ENCODE measurements at regions not wholly inside any gene's neighbourhood (a gene's known extent, or its start where the extent isn't known, plus 50 kb on each side); places are given as distances from the start of the nearest gene placed in this dataset.
"Not testable (repeated sequence)": the region's sequence is repeated elsewhere in the genome, so short reads cannot be mapped to it uniquely, and the experiment has no call there.

GRCh38 chr7:121618182-121618581 is 222.1 kb upstream of the FAM3C start:
- no peak overlapping the region for H3K4me3 Mint-ChIP-seq (ENCODE audit: unreplicated experiment)
- TF ChIP-seq CTCF (IDR thresholded peaks at IDR 0.05; ENCODE audit: unreplicated experiment) = no peak
- no peaks in the 10 kb centered on the region for H3K36me3 Mint-ChIP-seq (ENCODE audit: low read depth, unreplicated experiment)
- no peak for DNase-seq (ENCODE audit: low spot score)
- H3K9me3 Mint-ChIP-seq (ENCODE audit: unreplicated experiment) = no peaks in the 10 kb centered on the region
- no peaks in the 10 kb centered on the region for H3K27me3 Mint-ChIP-seq (ENCODE audit: unreplicated experiment)
- H3K27ac Mint-ChIP-seq (ENCODE audit: unreplicated experiment) = no peak overlapping the region
- no peaks in the 10 kb centered on the region for H3K4me1 Mint-ChIP-seq (ENCODE audit: unreplicated experiment)

- no peaks in the 10 kb centered on the region for H3K36me3 Mint-ChIP-seq (ENCODE audit: low read depth, unreplicated experiment)
- no peaks in the 10 kb centered on the region for H3K27me3 Mint-ChIP-seq (ENCODE audit: unreplicated experiment)
- no peak for TF ChIP-seq CTCF (IDR thresholded peaks at IDR 0.05; ENCODE audit: unreplicated experiment)
- no peak overlapping the region for H3K4me3 Mint-ChIP-seq (ENCODE audit: unreplicated experiment)
- no peaks in the 10 kb centered on the region for H3K9me3 Mint-ChIP-seq (ENCODE audit: unreplicated experiment)
- no peaks in the 10 kb centered on the region for H3K4me1 Mint-ChIP-seq (ENCODE audit: unreplicated experiment)
- DNase-seq (ENCODE audit: low spot score) = no peak
- H3K27ac Mint-ChIP-seq (ENCODE audit: unreplicated experiment) = no peak overlapping the region
Measured at GRCh38 chr7:121610243-121610642, 214.1 kb upstream of the FAM3C start.

GRCh38 chr7:121609208-121609607 is 213.1 kb upstream of the FAM3C start:
- TF ChIP-seq CTCF (IDR thresholded peaks at IDR 0.05; ENCODE audit: unreplicated experiment) = no peak
- Mint-ChIP-seq H3K27me3 (ENCODE audit: unreplicated experiment) (no peaks in the 10 kb centered on the region), H3K4me1 (ENCODE audit: unreplicated experiment) (no peaks in the 10 kb centered on the region), H3K4me3 (ENCODE audit: unreplicated experiment) (no peak overlapping the region), H3K9me3 (ENCODE audit: unreplicated experiment) (no peaks in the 10 kb centered on the region), H3K36me3 (ENCODE audit: low read depth, unreplicated experiment) (no peaks in the 10 kb centered on the region), H3K27ac (ENCODE audit: unreplicated experiment) (no peak overlapping the region)
- no peak for DNase-seq (ENCODE audit: low spot score)

GRCh38 chr7:121608785-121609184 is 212.7 kb upstream of the FAM3C start:
- Mint-ChIP-seq H3K4me3 (ENCODE audit: unreplicated experiment) (no peak overlapping the region), H3K27ac (ENCODE audit: unreplicated experiment) (no peak overlapping the region), H3K27me3 (ENCODE audit: unreplicated experiment) (no peaks in the 10 kb centered on the region), H3K4me1 (ENCODE audit: unreplicated experiment) (no peaks in the 10 kb centered on the region), H3K9me3 (ENCODE audit: unreplicated experiment) (no peaks in the 10 kb centered on the region), H3K36me3 (ENCODE audit: low read depth, unreplicated experiment) (no peaks in the 10 kb centered on the region)
- TF ChIP-seq CTCF (IDR thresholded peaks at IDR 0.05; ENCODE audit: unreplicated experiment) = no peak
- DNase-seq (ENCODE audit: low spot score) = no peak

- H3K27ac Mint-ChIP-seq (ENCODE audit: unreplicated experiment); H3K9me3 Mint-ChIP-seq (ENCODE audit: unreplicated experiment); H3K4me1 Mint-ChIP-seq (ENCODE audit: unreplicated experiment); H3K36me3 Mint-ChIP-seq (ENCODE audit: low read depth, unreplicated experiment); H3K27me3 Mint-ChIP-seq (ENCODE audit: unreplicated experiment); DNase-seq (ENCODE audit: low spot score); H3K4me3 Mint-ChIP-seq (ENCODE audit: unreplicated experiment): not testable (repeated sequence)
Measured at GRCh38 chr7:121608183-121608582, 212.1 kb upstream of the FAM3C start.

- no peak for TF ChIP-seq CTCF (IDR thresholded peaks at IDR 0.05; ENCODE audit: unreplicated experiment)
- Mint-ChIP-seq H3K4me3 (ENCODE audit: unreplicated experiment) (no peak overlapping the region), H3K27ac (ENCODE audit: unreplicated experiment) (no peak overlapping the region), H3K36me3 (ENCODE audit: low read depth, unreplicated experiment) (no peaks in the 10 kb centered on the region), H3K9me3 (ENCODE audit: unreplicated experiment) (no peaks in the 10 kb centered on the region), H3K27me3 (ENCODE audit: unreplicated experiment) (no peaks in the 10 kb centered on the region), H3K4me1 (ENCODE audit: unreplicated experiment) (no peaks in the 10 kb centered on the region)
- DNase-seq (ENCODE audit: low spot score) = no peak
Measured at GRCh38 chr7:121605317-121605680, 209.2 kb upstream of the FAM3C start.

All from endothelial cell (in vitro differentiated cells).